HG02763 (cell line): ENCODE measurements at regions not wholly inside any gene's neighbourhood (a gene's known extent, or its start where the extent isn't known, plus 50 kb on each side); places are given as distances from the start of the nearest gene placed in this dataset.

Experiments used
- ATAC-seq: cut with Tn5 transposase; IDR thresholded peaks from one replicate; pipeline ENCODE4 v1.9.1; 2021; ENCODE audit warnings: mild to moderate bottlenecking, moderate library complexity; ENCODE audit not compliant: unreplicated experiment

- ATAC-seq: no peak
Observed at GRCh38 chr15:95834028-95834804, 496.3 kb upstream of the NR2F2 start.

- ATAC-seq: no peak
Observed at GRCh38 chr15:95836536-95836935, 494.0 kb upstream of the NR2F2 start.

- ATAC-seq: no peak
Observed at GRCh38 chr15:95837341-95838004, 493.0 kb upstream of the NR2F2 start.

- ATAC-seq: peak; percentile 88
Observed at GRCh38 chr15:95839367-95839782, 491.1 kb upstream of the NR2F2 start.

- ATAC-seq: no peak
Observed at GRCh38 chr15:95840004-95840403, 490.5 kb upstream of the NR2F2 start.

- no peak for ATAC-seq
Observed at GRCh38 chr15:95840855-95841254, 489.6 kb upstream of the NR2F2 start.

- ATAC-seq: no peak
Observed at GRCh38 chr15:95842576-95842975, 487.9 kb upstream of the NR2F2 start.

- no peak for ATAC-seq
Observed at GRCh38 chr15:95843241-95843910, 487.1 kb upstream of the NR2F2 start.

- ATAC-seq: no peak
Observed at GRCh38 chr15:95845862-95846515, 484.5 kb upstream of the NR2F2 start.

- no peak for ATAC-seq
Observed at GRCh38 chr15:95848126-95848525, 482.4 kb upstream of the NR2F2 start.

- no peak for ATAC-seq
Observed at GRCh38 chr15:95850837-95851236, 479.7 kb upstream of the NR2F2 start.

- no peak for ATAC-seq
Observed at GRCh38 chr15:95853350-95853749, 477.1 kb upstream of the NR2F2 start.

- ATAC-seq: no peak
Observed at GRCh38 chr15:95857124-95857757, 473.3 kb upstream of the NR2F2 start.

- no peak for ATAC-seq
Observed at GRCh38 chr15:95857758-95858157, 472.7 kb upstream of the NR2F2 start.

- ATAC-seq: no peak
Observed at GRCh38 chr15:95860406-95860805, 470.1 kb upstream of the NR2F2 start.

GRCh38 chr15:95864467-95864886, 466.0 kb upstream of the NR2F2 start:
- peak; percentile 72 for ATAC-seq

GRCh38 chr15:95865330-95865739, 465.2 kb upstream of the NR2F2 start:
- ATAC-seq: no peak

- ATAC-seq: no peak
Observed at GRCh38 chr15:95866711-95867440, 463.6 kb upstream of the NR2F2 start.

- no peak for ATAC-seq
Observed at GRCh38 chr15:95868450-95868849, 462.1 kb upstream of the NR2F2 start.

GRCh38 chr15:95868970-95869369, 461.5 kb upstream of the NR2F2 start:
- no peak for ATAC-seq
